Neural cell (in vitro differentiated cells): ENCODE measurements at regions not wholly inside any gene's neighbourhood (a gene's known extent, or its start where the extent isn't known, plus 50 kb on each side); places are given as distances from the start of the nearest gene placed in this dataset.
"Not testable (repeated sequence)": the region's sequence is repeated elsewhere in the genome, so short reads cannot be mapped to it uniquely, and the experiment has no call there.

Source experiments
- H2AFZ ChIP-seq: fragments of 200-600, 300-800 bp; sonication (generic), shearing (Covaris generic); 2 replicates; pipeline ENCODE4 v1.6.0; 2014; ENCODE audit warnings: low read depth, mild to moderate bottlenecking, antibody characterized with exemption, low read length, moderate library complexity
- H3F3A ChIP-seq: fragments of 200-600 bp; shearing (Covaris generic); 2 replicates; pipeline ENCODE4 v1.6.1; 2016; ENCODE audit warnings: mild to moderate bottlenecking, moderate library complexity, mixed read lengths, antibody characterized with exemption, low read length; ENCODE audit not compliant: insufficient read depth, poor library complexity, severe bottlenecking
- H3K27ac ChIP-seq: fragments of 200-600, 300-800 bp; sonication (generic), shearing (Covaris generic); 2 replicates; pipeline ENCODE4 v1.5.1; 2014; ENCODE audit warnings: mild to moderate bottlenecking, low read length, moderate library complexity
- H3K27me3 ChIP-seq: fragments of 300-800, 200-600 bp; sonication (generic), shearing (Covaris generic); 2 replicates; pipeline ENCODE4 v1.6.0; 2014; ENCODE audit warnings: mild to moderate bottlenecking, low read depth, low read length, moderate library complexity; ENCODE audit not compliant: insufficient read depth
- H3K36me3 ChIP-seq: fragments of 300-800, 200-600 bp; sonication (generic), shearing (Covaris generic); 2 replicates; pipeline ENCODE4 v1.5.1; 2014; ENCODE audit warnings: mild to moderate bottlenecking, antibody characterized with exemption, low read length, moderate library complexity; ENCODE audit not compliant: insufficient read depth
- H3K4me2 ChIP-seq: fragments of 300-800, 200-600 bp; sonication (generic), shearing (Covaris generic); 2 replicates; pipeline ENCODE4 v1.6.0; 2014; ENCODE audit warnings: mild to moderate bottlenecking, low read length
- H3K4me3 ChIP-seq: fragments of 300-800, 200-600 bp; sonication (generic), shearing (Covaris generic); 2 replicates; pipeline ENCODE4 v1.5.1; 2014; ENCODE audit warnings: mild to moderate bottlenecking, low read length, moderate library complexity
- H3K79me2 ChIP-seq: fragments of 200-600 bp; shearing (Covaris generic); replicated peaks from 2 replicates; pipeline ENCODE4 v1.6.0; 2014; ENCODE audit warnings: mild to moderate bottlenecking, low read length, moderate library complexity; ENCODE audit not compliant: insufficient read depth
- H3K9ac ChIP-seq: fragments of 300-800, 200-600 bp; sonication (generic), shearing (Covaris generic); 2 replicates; pipeline ENCODE4 v1.6.1; 2016; ENCODE audit warnings: mild to moderate bottlenecking, low read length, mixed read lengths
- H3K9me2 ChIP-seq: fragments of 200-600 bp; shearing (Covaris generic); 2 replicates; pipeline ENCODE4 v1.6.1; 2016; ENCODE audit warnings: mild to moderate bottlenecking, low read length, mixed read lengths; ENCODE audit not compliant: insufficient read depth
- H3K9me3 ChIP-seq: fragments of 200-600, 300-800 bp; sonication (generic), shearing (Covaris generic); 2 replicates; pipeline ENCODE4 v1.6.1; 2016; ENCODE audit warnings: mild to moderate bottlenecking, mixed run types, low read length, moderate library complexity, mixed read lengths
- H4K20me1 ChIP-seq: fragments of 200-600 bp; shearing (Covaris generic); 2 replicates; pipeline ENCODE4 v1.6.1; 2016; ENCODE audit warnings: mild to moderate bottlenecking, mixed run types; ENCODE audit not compliant: insufficient read depth

- not testable (repeated sequence) for H3K9me3 ChIP-seq, H3K79me2 ChIP-seq, H3K27me3 ChIP-seq, H3K4me2 ChIP-seq, H3K4me3 ChIP-seq, H3K36me3 ChIP-seq, H3K27ac ChIP-seq, H2AFZ ChIP-seq, H3K9ac ChIP-seq, H4K20me1 ChIP-seq, H3K9me2 ChIP-seq, H3F3A ChIP-seq
Observed at GRCh38 chr1:145537003-145537402, 70.8 kb upstream of the GPR89A start.

GRCh38 chr1:145535461-145535860 is 72.3 kb upstream of the GPR89A start:
- not testable (repeated sequence) for H4K20me1 ChIP-seq, H3F3A ChIP-seq, H2AFZ ChIP-seq, H3K27me3 ChIP-seq, H3K4me3 ChIP-seq, H3K9me3 ChIP-seq, H3K9ac ChIP-seq, H3K79me2 ChIP-seq, H3K4me2 ChIP-seq, H3K27ac ChIP-seq, H3K36me3 ChIP-seq, H3K9me2 ChIP-seq

GRCh38 chr1:145528068-145528564 is 79.7 kb upstream of the GPR89A start:
- not testable (repeated sequence) for H3K79me2 ChIP-seq, H3K27ac ChIP-seq, H3K9me2 ChIP-seq, H3K36me3 ChIP-seq, H3K4me3 ChIP-seq, H3K4me2 ChIP-seq, H2AFZ ChIP-seq, H3F3A ChIP-seq, H3K9me3 ChIP-seq, H4K20me1 ChIP-seq, H3K27me3 ChIP-seq, H3K9ac ChIP-seq

GRCh38 chr1:145520159-145520558 is 87.6 kb upstream of the GPR89A start:
- H2AFZ ChIP-seq, H4K20me1 ChIP-seq, H3K27ac ChIP-seq, H3F3A ChIP-seq, H3K4me2 ChIP-seq, H3K9me3 ChIP-seq, H3K9me2 ChIP-seq, H3K27me3 ChIP-seq, H3K9ac ChIP-seq, H3K4me3 ChIP-seq, H3K36me3 ChIP-seq, H3K79me2 ChIP-seq: not testable (repeated sequence)

- not testable (repeated sequence) for H3K27ac ChIP-seq, H3K4me2 ChIP-seq, H3K4me3 ChIP-seq, H3K9ac ChIP-seq, H2AFZ ChIP-seq, H4K20me1 ChIP-seq, H3K9me2 ChIP-seq, H3K27me3 ChIP-seq, H3F3A ChIP-seq, H3K79me2 ChIP-seq, H3K36me3 ChIP-seq, H3K9me3 ChIP-seq
Observed at GRCh38 chr1:145519302-145519701, 88.5 kb upstream of the GPR89A start.

GRCh38 chr1:145513017-145513416 is 87.6 kb upstream of the NBPF20 start:
- not testable (repeated sequence) for H3K79me2 ChIP-seq, H3K9me3 ChIP-seq, H4K20me1 ChIP-seq, H3K4me3 ChIP-seq, H2AFZ ChIP-seq, H3F3A ChIP-seq, H3K36me3 ChIP-seq, H3K27ac ChIP-seq, H3K9me2 ChIP-seq, H3K27me3 ChIP-seq, H3K4me2 ChIP-seq, H3K9ac ChIP-seq

- H3K27ac ChIP-seq, H2AFZ ChIP-seq, H3K9me2 ChIP-seq: not testable (repeated sequence)
Observed at GRCh38 chr1:145508053-145508452, 82.7 kb upstream of the NBPF20 start.

GRCh38 chr1:145505663-145506647 is 80.6 kb upstream of the NBPF20 start:
- H3K9ac ChIP-seq, H3K9me2 ChIP-seq, H3K4me3 ChIP-seq, H3K79me2 ChIP-seq, H3F3A ChIP-seq, H2AFZ ChIP-seq, H3K27me3 ChIP-seq, H3K27ac ChIP-seq, H3K9me3 ChIP-seq, H4K20me1 ChIP-seq, H3K4me2 ChIP-seq, H3K36me3 ChIP-seq: not testable (repeated sequence)

More at GRCh38 chr1:145508053-145508452, 82.7 kb upstream of the NBPF20 start:
- H3K4me2 ChIP-seq, H3K27me3 ChIP-seq, H4K20me1 ChIP-seq, H3K9ac ChIP-seq, H3F3A ChIP-seq, H3K4me3 ChIP-seq, H3K9me3 ChIP-seq, H3K79me2 ChIP-seq, H3K36me3 ChIP-seq: not testable (repeated sequence)
